ENCODE measurements at regions not wholly inside any gene's neighbourhood (a gene's known extent, or its start where the extent isn't known, plus 50 kb on each side); places are given as distances from the start of the nearest gene placed in this dataset.
A peak's percentile ranks its signal among the peaks of the same experiment; 100 is the strongest.

DNA sequence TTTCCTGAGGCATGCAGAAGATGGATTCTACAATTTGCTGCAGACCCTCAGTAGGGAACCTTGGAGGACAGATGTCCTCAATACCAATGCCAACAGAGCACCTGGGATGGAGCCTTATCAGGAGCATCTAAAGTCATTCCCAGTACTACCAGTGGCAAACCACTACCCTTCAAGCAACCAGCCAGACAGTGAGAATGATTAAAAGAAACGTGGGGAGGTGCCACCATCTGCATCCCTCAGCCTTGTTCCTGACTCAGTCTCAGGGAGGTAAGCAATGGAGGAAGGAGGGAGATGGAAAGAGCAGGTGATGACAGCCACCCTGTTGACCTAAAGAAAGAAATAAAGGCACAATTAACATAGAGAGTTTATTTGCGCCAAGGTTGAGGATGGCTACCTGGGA, 175.2 kb upstream of the GRIN2B start:
- no peak for DNase-seq

DNA sequence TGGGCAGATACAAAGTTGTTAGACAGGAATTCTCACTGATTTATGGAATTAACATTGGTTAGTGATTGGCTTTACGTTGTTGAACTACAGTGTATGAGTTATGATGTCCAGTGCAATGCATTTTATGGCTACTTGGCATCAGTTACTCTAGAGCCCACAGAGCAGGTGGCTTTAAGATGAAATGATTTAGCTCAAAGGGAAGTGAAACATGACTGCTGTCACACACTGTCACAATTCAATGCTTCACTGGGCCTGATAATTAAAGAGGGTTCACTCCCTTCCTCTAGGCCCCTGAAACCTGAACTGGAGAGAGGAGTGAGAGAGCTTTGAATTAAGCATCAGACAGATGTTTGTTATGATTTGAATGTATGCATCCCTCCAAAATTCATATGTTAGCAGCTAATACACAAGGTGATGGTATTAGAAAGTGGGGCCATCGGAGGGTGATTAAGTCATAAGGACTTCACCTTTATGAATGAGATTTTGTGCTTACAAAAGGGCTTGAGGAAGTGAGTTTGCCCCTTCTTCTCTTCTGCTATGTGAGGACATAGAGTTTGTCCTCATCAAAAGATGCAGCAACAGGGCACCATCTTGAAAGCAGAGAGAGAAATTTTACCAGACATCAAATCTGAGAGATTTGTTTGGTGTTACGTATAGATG, 175.8 kb upstream of the GRIN2B start:
- no peak for DNase-seq

DNA sequence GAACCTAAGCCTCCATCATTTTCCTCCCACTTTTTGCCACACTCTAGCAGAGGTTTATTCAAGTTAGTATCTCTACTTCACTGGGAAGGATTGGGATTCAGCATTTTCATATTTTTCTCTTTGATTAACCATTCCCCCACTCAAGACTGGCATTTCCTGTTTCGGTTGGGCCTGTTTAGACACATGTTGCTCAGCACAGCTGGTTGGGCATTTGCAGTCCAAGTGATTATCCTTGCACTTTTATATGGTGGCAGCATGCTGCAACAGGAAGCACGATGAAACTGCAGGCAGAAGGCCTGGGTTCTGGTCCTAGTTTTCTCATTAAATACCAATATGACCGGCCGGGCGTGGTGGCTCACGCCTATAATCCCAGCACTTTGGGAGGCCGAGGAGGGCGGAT, 182.9 kb upstream of the GRIN2B start:
- DNase-seq = no peak

DNA sequence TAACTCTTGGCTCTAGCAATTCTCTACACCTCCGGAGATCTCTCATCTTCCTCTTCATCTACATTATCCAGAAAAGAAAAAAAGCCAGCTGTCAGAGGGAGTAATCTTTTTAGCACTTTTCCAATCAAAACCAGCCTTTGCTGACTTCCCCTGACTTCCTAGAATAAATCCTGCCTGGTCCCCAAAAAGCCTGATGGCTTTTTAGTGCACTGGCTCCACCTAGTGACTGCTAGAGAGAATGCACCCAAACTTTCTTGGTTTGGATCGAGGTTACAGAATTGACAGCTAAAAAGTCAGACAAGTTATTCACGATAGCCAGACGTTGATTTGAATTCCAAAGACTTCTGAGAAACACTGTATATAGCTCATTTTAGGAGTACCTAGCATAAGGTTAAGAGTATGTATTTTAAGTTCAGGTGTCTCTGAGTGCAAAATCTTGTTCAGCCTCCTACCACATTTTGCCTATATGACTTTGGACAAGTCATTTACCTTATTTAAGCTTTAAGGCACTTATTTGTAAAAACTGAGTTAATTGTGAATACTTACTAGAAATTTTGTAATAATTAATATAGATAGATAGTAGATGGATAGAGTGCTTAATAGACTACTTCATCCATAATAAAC, 185.7 kb upstream of the GRIN2B start:
- peak; percentile 47 for DNase-seq

DNA sequence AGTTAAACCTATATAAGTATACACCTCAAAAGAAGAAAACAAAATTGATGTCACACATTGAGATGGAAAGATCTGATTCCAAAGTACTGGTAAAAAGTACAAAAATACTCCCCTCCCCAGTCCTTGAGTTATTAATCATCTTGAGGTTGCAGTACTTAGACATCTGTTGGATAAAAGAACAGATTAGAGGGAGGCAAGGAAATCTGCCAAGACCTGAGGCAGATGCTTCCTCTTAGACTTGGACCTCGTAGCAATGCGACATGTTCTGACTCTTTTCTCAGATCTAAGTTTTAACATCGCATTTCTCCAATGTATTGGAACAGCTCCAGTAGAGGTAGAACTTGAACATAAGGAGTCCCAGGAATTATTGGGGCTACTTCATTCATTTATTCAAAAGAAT, 187.9 kb upstream of the GRIN2B start:
- DNase-seq = no peak

DNA sequence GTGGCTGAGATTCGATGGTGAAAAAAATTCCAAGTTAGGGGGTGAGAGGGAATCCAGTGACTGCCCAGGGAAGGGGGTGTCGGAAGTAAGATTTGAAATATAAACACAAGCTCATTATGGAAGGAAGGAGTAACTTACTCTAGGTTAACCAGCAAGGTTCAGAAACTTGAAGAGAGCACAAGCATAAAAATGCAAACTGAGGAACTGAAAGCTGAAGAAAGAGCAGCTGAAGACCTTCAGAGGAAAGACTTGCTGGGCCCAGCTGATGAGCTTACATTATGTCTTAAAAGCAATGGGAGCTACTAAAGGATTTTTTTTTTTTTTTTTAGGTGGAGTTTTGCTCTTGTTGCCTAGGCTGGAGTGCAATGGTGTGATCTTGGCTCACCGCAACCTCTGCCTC, 189.7 kb upstream of the GRIN2B start:
- DNase-seq = no peak

DNA sequence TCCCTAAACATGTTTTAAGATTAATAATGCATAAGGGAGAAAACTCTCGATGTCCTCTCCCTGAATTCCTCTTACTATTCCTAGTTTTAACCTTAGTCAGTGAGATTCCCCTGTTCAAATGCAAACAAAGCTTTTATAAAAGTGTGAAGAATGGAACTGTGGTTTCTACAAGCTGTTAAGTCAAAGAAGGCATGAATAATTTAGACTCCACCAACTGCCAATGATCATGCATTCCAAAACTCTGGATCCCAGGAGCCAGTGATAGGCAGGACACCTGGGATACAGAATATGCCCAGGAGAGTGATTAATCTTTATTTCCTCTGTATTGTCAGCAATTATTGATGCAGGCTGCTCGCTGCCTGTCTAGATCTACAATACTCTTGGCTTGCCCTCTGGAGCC, 190.3 kb upstream of the ATF7IP start:
- no peak for DNase-seq

DNA sequence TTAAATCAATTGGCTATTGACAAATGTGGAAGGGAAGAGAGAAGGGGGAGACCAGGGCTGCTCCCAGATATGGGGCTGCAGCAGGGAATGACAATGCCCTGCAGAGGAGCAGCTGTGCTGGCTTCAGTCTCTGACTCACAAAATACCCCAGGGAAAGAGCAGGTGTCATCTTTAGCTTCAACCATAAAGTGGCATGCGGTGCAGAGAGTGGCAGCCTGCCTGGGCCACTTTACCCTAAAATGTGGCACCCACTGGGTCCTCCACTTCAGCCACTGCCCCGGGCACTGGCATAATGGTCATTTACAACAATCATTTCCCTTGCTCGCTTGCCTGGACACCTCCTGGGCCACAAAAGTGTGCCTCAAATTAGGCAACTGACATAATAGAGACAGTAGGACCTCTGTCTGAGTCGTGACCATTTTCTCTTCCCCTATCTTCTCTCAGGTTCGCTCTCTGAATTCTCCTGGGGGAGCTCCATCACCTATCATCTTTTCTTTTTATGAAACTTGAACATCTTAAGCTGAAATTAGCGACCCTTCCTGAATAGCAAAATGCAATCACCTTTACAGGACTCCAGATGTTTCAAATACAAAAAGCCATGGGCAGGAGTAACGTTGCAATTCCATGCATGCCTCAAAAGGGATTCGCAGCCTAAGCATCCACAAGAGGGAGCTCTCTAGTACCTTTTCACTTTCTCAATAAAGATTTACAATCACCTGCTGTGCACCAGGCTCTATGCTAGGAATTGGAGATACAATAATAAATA, 179.9 kb upstream of the ATF7IP start:
- DNase-seq = peak; percentile 39

DNA sequence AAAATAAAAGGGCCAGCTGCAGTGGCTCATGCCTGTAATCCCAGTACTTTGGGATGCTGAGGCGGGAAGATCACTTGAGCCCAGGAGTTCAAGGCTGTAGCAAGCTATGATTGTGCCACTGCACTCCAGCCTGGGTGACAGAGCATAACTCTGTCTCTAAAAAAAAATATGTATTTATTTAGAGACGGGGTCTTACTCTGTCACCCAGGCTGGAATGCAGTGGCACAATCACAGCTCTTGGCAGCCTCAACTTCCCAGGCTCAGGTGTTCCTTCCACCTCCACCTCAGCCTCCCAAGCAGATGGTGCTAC, 179.3 kb upstream of the ATF7IP start:
- no peak for DNase-seq

DNA sequence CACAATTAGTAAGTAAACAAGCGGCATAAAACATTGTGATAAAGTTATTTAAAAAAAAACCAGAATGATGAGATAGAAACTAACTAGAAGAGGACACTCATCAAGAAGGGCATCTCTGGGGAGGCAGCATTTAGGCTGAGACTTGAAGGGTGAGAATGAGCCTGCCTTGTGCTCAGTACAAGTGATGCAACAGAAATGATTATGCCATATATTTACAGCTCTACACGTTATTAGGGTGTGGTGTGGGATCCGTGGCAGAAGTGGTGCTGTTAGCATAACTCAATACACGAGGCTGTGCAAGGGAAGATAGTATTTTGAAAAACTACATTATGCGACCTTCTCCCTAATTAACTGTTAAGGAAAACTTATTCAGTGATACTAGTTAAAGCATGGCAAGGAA, 178.5 kb upstream of the ATF7IP start:
- no peak for DNase-seq

DNA sequence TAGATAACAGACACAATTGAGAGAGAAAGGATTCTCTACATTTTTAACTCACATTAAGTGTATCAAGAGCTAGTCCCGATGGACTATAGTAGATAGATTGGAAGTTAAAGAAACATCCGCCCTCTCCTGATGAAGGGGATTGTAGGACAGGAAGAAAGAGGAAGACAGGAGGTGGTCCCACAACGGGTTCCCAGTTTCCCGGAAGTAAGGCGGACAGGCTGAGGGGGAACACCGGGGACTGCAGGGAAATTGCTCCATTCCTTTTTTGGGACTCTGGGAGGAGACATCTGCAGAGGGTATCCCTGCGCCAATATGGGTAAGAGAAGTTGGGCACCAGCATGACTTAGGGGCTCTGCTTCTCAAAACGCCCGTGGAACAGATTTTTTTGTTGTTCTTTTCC, 177.5 kb upstream of the ATF7IP start:
- DNase-seq = no peak

DNA sequence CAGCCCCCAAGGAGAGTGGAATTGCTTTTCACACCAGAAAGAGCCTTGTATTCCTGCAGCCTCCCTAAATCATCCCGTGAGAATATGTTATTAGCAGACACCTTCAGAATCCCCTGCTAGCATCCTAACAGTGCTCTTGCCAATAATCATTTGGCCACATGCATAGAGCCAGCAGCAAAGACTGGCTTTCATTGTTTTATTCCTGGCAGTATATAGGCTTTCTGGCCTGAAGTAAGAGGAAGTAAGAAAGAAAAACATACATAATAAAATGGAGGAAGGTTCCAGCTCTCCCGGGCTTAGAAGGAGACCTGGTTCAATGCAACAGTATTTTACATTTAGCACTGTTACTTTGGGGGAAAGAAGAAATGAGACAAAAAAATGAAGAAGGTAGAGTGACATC, 176.7 kb upstream of the ATF7IP start:
- no peak for DNase-seq

DNA sequence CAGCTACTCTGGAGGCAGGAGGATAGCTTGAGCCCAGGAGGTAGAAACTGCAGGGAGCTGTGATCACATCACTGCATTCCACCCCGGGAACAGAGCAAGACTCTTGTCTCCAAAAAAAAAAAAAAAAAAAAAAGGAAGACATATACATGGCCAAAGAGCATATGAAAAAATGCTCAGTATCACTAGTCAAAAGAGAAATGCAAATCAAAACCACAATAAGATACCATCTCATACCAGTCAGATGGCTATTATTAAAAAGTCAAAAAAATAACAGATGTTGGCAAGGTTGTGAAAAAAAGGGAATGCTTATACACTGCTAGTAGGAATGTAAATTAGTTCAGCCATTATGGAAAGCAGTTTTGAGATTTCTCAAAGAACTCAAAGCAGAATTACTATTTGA, 174.8 kb upstream of the ATF7IP start:
- DNase-seq = no peak

DNA sequence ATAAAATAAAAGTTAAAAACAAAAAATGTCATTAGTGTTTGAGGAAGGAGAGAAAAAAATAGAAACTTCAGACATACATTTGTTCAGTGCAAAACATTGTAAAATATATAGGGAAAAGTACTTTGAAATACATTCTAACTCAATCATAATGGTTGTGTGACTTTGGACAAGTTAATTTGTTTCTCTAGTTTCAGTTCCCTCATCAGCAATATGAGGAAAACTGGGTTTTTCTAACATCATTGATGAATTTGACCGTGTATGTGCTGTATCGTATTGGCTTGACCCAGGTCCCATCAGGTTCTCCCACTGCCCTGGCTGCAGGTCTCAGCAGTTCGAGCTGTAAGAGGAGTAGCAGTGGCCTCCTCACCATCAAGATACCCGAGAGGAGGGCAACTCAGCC, 173.9 kb upstream of the ATF7IP start:
- DNase-seq = no peak

DNA sequence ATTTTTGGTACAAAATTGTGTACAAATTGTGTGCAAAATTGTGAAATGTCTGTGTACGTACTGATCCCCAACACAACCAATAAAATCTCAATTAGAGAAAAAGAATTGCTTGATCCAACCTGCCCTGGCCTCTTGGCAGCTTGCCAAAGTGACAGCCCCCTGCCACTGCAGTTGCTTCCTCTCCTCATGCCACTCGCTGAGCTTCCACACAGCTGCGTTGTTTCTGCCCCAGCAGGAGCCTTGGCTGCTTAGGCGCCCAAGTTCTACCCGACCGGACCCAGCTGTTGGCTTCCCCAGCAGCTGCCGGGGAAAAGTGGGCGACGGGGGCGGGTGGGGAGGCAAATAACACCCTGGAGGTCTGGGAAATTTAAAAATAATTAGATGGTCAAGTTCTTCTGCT, 171.8 kb upstream of the ATF7IP start:
- DNase-seq = no peak

DNA sequence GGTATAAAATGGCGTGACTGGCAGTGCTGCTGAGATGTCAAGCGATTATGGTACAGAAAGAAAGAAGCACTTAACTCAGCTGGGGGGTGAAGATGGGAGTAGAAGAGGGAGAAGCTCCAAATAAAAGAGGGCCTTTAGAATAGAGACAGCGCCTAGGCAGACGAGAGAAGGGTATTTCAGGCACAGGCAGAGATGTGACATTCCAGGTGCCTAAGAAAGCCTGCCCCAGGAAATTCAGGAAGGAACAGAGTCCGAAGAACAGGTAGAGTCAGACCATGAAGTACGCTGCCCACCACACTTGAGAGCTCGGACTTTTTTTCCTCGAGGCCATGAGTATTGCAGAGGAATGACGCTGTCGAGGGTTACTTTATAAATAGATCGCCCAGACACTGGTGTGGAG, 170.9 kb upstream of the ATF7IP start:
- DNase-seq = no peak

DNA sequence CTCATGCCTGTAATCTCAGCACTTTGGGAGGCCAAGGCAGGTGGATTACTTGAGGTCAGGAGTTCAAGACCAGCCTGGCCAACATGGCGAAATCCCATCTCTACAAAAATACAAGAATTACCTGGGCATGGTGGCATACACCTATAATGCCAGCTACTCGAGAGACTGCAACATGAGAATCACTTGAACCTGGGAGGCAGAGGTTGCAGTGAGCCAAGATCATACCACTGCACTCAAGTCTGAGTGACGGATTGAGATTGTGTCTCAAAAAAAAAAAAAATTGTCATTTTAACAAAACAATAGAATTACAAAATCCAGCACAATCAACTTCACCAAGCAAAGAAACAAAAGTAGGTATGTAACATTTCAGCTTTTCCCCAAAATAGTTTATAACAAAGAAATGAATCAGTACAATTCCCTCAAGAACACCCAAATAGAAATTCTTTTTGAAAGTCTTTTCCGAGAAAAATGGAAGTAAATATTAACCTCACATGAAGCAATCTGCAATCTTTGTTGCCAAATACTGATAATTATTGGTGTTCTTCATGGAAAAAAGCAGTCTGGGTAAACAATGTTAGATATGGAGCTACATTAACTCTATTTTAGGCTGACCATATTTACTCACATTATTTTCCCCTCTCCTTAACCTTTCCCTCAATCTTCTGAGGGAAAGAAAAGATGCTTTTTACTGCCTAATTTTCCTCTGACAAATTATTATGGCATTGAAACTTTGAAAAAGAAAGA, 165.9 kb upstream of the ATF7IP start:
- DNase-seq = no peak

DNA sequence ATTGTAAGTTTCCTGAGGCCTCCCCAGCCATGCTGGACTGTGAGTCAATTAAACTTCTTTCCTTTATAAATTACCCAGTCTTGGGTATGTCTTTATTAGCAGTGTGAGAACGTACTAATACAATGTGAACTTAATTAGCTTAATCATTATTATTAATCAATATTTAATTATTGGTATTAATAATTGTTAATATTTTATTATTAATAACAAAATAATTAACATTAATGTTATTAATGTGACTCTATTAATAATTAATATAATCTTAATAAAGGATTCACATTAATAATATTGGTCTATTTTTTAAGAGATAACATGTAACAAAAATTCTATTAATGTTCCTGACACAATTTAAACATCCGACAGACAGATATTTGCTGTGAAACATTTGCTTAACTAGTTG, 164.9 kb upstream of the ATF7IP start:
- no peak for DNase-seq

DNA sequence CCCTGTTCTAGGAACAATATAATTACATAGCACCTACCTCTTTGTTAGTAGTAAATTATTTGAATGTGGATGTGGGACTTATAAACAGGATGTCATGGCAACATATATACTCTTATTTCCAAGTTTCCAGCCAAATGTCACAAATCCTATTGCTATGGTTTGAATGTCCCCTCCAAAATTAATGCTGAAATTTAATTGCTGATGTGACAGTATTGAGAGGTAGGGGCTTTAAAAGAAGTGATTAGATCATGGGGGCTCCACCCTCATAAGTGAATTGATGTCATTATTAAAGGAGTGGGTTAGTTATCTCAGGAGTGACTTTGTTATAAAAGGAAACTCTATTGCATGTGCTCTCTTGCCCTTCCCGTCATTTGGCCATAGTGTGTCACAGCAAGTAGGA, 164.2 kb upstream of the ATF7IP start:
- DNase-seq = no peak

DNA sequence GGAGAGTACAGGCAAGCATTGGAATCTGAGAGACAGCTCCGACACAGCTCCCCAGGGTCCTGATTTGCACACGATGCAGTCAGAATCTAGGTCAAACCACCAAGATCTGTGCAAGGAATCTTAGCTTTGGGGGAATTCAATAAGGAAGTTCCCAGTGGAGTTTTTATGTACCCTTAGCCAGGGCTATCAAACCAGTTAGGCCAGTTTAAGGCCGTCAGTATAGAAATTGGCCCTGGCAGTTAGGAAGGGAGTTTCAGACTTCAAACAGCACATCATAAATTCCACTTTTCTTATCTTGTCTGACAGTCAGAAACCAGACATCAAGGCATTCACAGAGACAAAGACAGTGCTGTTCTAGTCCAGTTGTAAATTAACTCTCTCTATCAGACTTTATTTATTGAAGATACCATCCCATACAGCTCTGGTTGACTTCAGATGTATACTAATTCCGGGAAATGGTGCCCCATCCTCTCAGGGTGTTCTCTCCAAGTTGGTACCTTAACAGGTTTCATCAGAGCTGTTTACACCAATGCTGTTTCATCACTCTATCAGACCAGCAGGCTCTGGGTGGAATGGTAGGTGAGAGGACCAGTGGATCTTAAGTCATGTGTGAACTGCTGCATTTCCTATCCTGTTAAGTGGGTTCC, 157.5 kb upstream of the ATF7IP start:
- DNase-seq = no peak

DNA sequence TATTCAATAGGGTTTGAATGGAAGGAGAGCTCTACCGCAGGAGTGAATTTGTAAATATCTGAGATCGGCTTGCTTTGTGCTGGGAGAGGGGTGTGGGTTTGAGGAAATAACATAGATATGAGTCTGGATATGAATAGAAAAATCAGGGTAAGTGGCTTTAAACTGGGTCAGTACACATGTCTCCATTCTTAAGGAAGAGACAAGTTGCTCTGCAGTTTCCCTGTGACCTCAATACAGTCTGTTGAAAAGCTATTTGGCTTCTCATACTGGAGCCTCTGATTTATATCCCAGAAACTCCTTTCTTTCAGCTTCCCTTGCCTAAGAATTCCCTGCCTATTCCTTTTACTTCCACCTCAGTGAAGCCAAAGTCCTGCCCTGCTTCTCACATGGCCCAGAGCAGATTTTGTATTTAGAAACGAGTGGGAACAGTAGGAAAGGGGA, 153.5 kb upstream of the ATF7IP start:
- no peak for DNase-seq

DNA sequence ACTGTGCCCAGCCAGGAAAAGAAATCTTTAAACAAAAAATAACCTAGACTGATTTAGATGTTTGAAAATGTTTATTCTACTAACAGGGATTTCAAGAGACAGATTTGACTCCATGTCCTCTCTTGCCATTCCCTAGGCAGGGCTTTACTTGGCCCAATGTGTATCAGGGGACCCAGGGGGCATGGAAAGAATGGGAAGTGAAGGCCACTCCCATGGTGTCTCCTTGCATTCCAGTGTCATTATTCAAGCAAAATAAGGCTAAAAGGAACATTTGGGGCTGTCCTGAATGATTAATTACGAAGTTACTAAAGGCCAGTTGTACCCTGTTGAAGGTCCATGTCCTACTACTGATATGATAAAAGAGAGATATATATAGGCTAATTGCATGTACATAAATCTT, 151.9 kb upstream of the ATF7IP start:
- no peak for DNase-seq

DNA sequence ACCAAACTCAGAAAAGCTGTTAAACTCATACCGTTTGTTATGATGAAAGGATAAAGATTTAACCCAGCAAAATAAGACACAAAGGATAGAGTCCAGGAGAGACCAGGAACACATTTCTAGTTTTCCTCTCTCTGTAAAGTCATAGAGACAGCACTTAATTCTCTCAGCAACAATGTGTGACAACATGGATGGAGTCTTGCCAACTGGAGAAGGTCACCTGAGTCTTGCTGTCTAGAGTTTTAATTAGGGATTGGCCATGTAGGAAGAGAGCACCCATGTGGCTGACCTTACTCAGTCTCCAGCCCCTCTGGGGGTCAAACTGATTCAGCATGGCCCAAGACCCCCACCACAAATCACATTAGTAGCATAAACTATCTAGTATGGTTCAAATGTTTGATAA, 151.0 kb upstream of the ATF7IP start:
- no peak for DNase-seq

Data from CD4-positive, alpha-beta T cell treated with Interleukin-10 for 1 hour (primary cell).